Activated T-helper 2 cell treated with anti-CD3 and anti-CD28 coated beads, Interferon-gamma antibody, Interleukin-2, Interleukin-4, amounts not matched to agents 10 μg/mL and 5 μg/mL and 100 μg/mL, durations not matched to agents 14 hours and 24 hours and 36 hours (primary cell): ENCODE measurements at regions not wholly inside any gene's neighbourhood (a gene's known extent, or its start where the extent isn't known, plus 50 kb on each side); places are given as distances from the start of the nearest gene placed in this dataset.
"Not testable (repeated sequence)": the region's sequence is repeated elsewhere in the genome, so short reads cannot be mapped to it uniquely, and the experiment has no call there.

Source experiments
- DNase-seq: peaks from one replicate; pipeline ENCODE4 v3.0.0; 2021; ENCODE audit warnings: low spot score
- H3K27ac Mint-ChIP-seq: one replicate; pipeline ENCODE4 v1.8.0; 2021; ENCODE audit warnings: mixed read lengths
- H3K27me3 Mint-ChIP-seq: one replicate; pipeline ENCODE4 v1.8.0; 2021; ENCODE audit warnings: low read depth, mixed read lengths
- H3K36me3 Mint-ChIP-seq: one replicate; pipeline ENCODE4 v1.8.0; 2021; ENCODE audit warnings: low read depth, mixed read lengths
- H3K4me1 Mint-ChIP-seq: one replicate; pipeline ENCODE4 v1.8.0; 2021; ENCODE audit warnings: low read depth, mixed read lengths
- H3K4me3 Mint-ChIP-seq: one replicate; pipeline ENCODE4 v1.8.0; 2021; ENCODE audit warnings: low read depth, mild to moderate bottlenecking, moderate library complexity, mixed read lengths
- H3K9me3 Mint-ChIP-seq: one replicate; pipeline ENCODE4 v1.8.0; 2021; ENCODE audit warnings: mixed read lengths
- intact Hi-C: fragments of 100-400 bp; cut with micrococcal nuclease; formaldehyde crosslinking; loops from one replicate; pipeline ENCODE4 v1.15.1; 2023

GRCh38 chr12:131411827-131412226, 299.1 kb upstream of the SFSWAP start:
- H3K27ac Mint-ChIP-seq, H3K4me1 Mint-ChIP-seq, intact Hi-C loops, H3K4me3 Mint-ChIP-seq, H3K27me3 Mint-ChIP-seq, DNase-seq, H3K36me3 Mint-ChIP-seq, H3K9me3 Mint-ChIP-seq: not testable (repeated sequence)

GRCh38 chr12:131413006-131413405, 297.9 kb upstream of the SFSWAP start:
- Mint-ChIP-seq H3K4me1 (no peaks in the 10 kb centered on the region), H3K9me3 (no peaks in the 10 kb centered on the region), H3K36me3 (no peaks in the 10 kb centered on the region), H3K27me3 (no peaks in the 10 kb centered on the region), H3K4me3 (no peak overlapping the region), H3K27ac (no peak overlapping the region)
- intact Hi-C loops: no loop called here
- no peak for DNase-seq

- intact Hi-C loops: no loop called here
- H3K27me3 Mint-ChIP-seq: no peaks in the 10 kb centered on the region
- H3K9me3 Mint-ChIP-seq: no peaks in the 10 kb centered on the region
- H3K4me1 Mint-ChIP-seq: no peaks in the 10 kb centered on the region
- H3K4me3 Mint-ChIP-seq: no peak overlapping the region
- no peak for DNase-seq
- H3K27ac Mint-ChIP-seq: no peak overlapping the region
- no peaks in the 10 kb centered on the region for H3K36me3 Mint-ChIP-seq
These were observed 297.4 kb upstream of the SFSWAP start for GRCh38 chr12:131413471-131413870.

- intact Hi-C loops, H3K27ac Mint-ChIP-seq, H3K27me3 Mint-ChIP-seq, H3K36me3 Mint-ChIP-seq, DNase-seq, H3K9me3 Mint-ChIP-seq, H3K4me1 Mint-ChIP-seq, H3K4me3 Mint-ChIP-seq: not testable (repeated sequence)
These were observed 296.6 kb upstream of the SFSWAP start for GRCh38 chr12:131414155-131414922.

- no peak for DNase-seq
- H3K4me3 Mint-ChIP-seq: no peak overlapping the region
- no peaks in the 10 kb centered on the region for H3K27me3 Mint-ChIP-seq
- intact Hi-C loops: no loop called here
- H3K9me3 Mint-ChIP-seq: no peaks in the 10 kb centered on the region
- no peak overlapping the region for H3K27ac Mint-ChIP-seq
- H3K4me1 Mint-ChIP-seq: no peaks in the 10 kb centered on the region
- no peaks in the 10 kb centered on the region for H3K36me3 Mint-ChIP-seq
These were observed 295.1 kb upstream of the SFSWAP start for GRCh38 chr12:131415781-131416180.

- Mint-ChIP-seq H3K4me1 (no peaks in the 10 kb centered on the region), H3K27me3 (no peaks in the 10 kb centered on the region), H3K27ac (no peak overlapping the region), H3K36me3 (no peaks in the 10 kb centered on the region), H3K4me3 (no peak overlapping the region), H3K9me3 (no peaks in the 10 kb centered on the region)
- DNase-seq: no peak
- intact Hi-C loops: no loop called here
These were observed 292.8 kb upstream of the SFSWAP start for GRCh38 chr12:131418121-131418520.

GRCh38 chr12:131418884-131419283, 292.0 kb upstream of the SFSWAP start:
- DNase-seq: no peak
- Mint-ChIP-seq H3K27ac (no peak overlapping the region), H3K4me1 (no peaks in the 10 kb centered on the region), H3K36me3 (no peaks in the 10 kb centered on the region), H3K27me3 (no peaks in the 10 kb centered on the region), H3K4me3 (no peak overlapping the region), H3K9me3 (peaks cover under 1% of the 10 kb centered on the region)
- intact Hi-C loops: no loop called here

GRCh38 chr12:131420867-131421447, 289.9 kb upstream of the SFSWAP start:
- H3K27ac Mint-ChIP-seq: no peak overlapping the region
- DNase-seq: no peak
- intact Hi-C loops: no loop called here
- no peaks in the 10 kb centered on the region for H3K36me3 Mint-ChIP-seq
- H3K27me3 Mint-ChIP-seq: no peaks in the 10 kb centered on the region
- H3K4me1 Mint-ChIP-seq: no peaks in the 10 kb centered on the region
- H3K4me3 Mint-ChIP-seq: no peak overlapping the region
- peaks cover 8% of the 10 kb centered on the region for H3K9me3 Mint-ChIP-seq

- peaks cover 8% of the 10 kb centered on the region for H3K9me3 Mint-ChIP-seq
- H3K27ac Mint-ChIP-seq: no peak overlapping the region
- intact Hi-C loops: no loop called here
- no peak for DNase-seq
- no peak overlapping the region for H3K4me3 Mint-ChIP-seq
- no peaks in the 10 kb centered on the region for H3K27me3 Mint-ChIP-seq
- H3K36me3 Mint-ChIP-seq: no peaks in the 10 kb centered on the region
- H3K4me1 Mint-ChIP-seq: no peaks in the 10 kb centered on the region
These were observed 289.2 kb upstream of the SFSWAP start for GRCh38 chr12:131421509-131422186.

GRCh38 chr12:131422187-131422520, 288.7 kb upstream of the SFSWAP start:
- peaks cover 8% of the 10 kb centered on the region for H3K9me3 Mint-ChIP-seq
- no peaks in the 10 kb centered on the region for H3K27me3 Mint-ChIP-seq
- H3K4me1 Mint-ChIP-seq: no peaks in the 10 kb centered on the region
- no peak overlapping the region for H3K27ac Mint-ChIP-seq
- no peak for DNase-seq
- no peaks in the 10 kb centered on the region for H3K36me3 Mint-ChIP-seq
- H3K4me3 Mint-ChIP-seq: no peak overlapping the region
- intact Hi-C loops: no loop called here

GRCh38 chr12:131422744-131423143, 288.1 kb upstream of the SFSWAP start:
- H3K4me1 Mint-ChIP-seq: no peaks in the 10 kb centered on the region
- no peaks in the 10 kb centered on the region for H3K36me3 Mint-ChIP-seq
- DNase-seq: no peak
- peaks cover 8% of the 10 kb centered on the region for H3K9me3 Mint-ChIP-seq
- intact Hi-C loops: no loop called here
- no peak overlapping the region for H3K27ac Mint-ChIP-seq
- no peaks in the 10 kb centered on the region for H3K27me3 Mint-ChIP-seq
- H3K4me3 Mint-ChIP-seq: no peak overlapping the region

GRCh38 chr12:131424270-131424669, 286.6 kb upstream of the SFSWAP start:
- Mint-ChIP-seq H3K4me3 (no peak overlapping the region), H3K4me1 (no peaks in the 10 kb centered on the region), H3K27ac (no peak overlapping the region), H3K9me3 (peaks cover 8% of the 10 kb centered on the region), H3K27me3 (no peaks in the 10 kb centered on the region), H3K36me3 (no peaks in the 10 kb centered on the region)
- intact Hi-C loops: no loop called here
- no peak for DNase-seq
